GM10248 (cell line): ENCODE measurements at regions not wholly inside any gene's neighbourhood (a gene's known extent, or its start where the extent isn't known, plus 50 kb on each side); places are given as distances from the start of the nearest gene placed in this dataset.

Experiments used
- CTCF ChIA-PET: fragments of 300-600 bp; sonication (Branson Sonifier 250); formaldehyde crosslinking; extraction: SDS; loops from one replicate; lab custom pipeline; 2021; ENCODE audit warnings: antibody characterized with exemption; lab: Yijun Ruan, JAX
- POLR2A ChIA-PET: fragments of 350-650 bp; sonication (Branson Sonifier 250); formaldehyde crosslinking; extraction: SDS; loops from one replicate; lab custom pipeline; 2020; ENCODE audit warnings: antibody characterized with exemption; lab: Yijun Ruan, JAX
- DNase-seq: peaks from one replicate; pipeline ENCODE4 v3.0.0; 2012; ENCODE audit errors: extremely low spot score
- CTCF ChIP-seq: IDR thresholded peaks from 2 replicates; pipeline ENCODE4 v1.5.1; 2012; ENCODE audit warnings: mild to moderate bottlenecking, low read depth; ENCODE audit errors: extremely low read depth, missing control alignments, control extremely low read depth

GRCh38 chr6:86856379-86856778 lies 80.9 kb upstream of the HTR1E start:
- DNase-seq: no peak
- ChIA-PET CTCF (interaction anchor here (1.0 to 3.5 kb wide), 6 partner anchors 12 to 933 kb away, joined by 3 to 22 read pairs (median 4); no protein-coding TSS in a partner anchor), POLR2A (no interaction called here)
- no peak for TF ChIP-seq CTCF

- DNase-seq: no peak
- no peak for TF ChIP-seq CTCF
- POLR2A ChIA-PET: no interaction called here
- CTCF ChIA-PET: no interaction called here
Observed at GRCh38 chr6:86848986-86849385, 88.3 kb upstream of the HTR1E start.

GRCh38 chr6:86832686-86833085 lies 104.6 kb upstream of the HTR1E start:
- DNase-seq: no peak
- ChIA-PET POLR2A (no interaction called here), CTCF (no interaction called here)
- TF ChIP-seq CTCF: no peak

- POLR2A ChIA-PET: no interaction called here
- CTCF ChIA-PET: interaction anchor here (1.0 to 1.1 kb wide), 2 partner anchors 10 to 13 kb away, joined by 3 to 4 read pairs; no protein-coding TSS in a partner anchor
- TF ChIP-seq CTCF: no peak
- DNase-seq: no peak
Observed at GRCh38 chr6:86825436-86825835, 111.9 kb upstream of the HTR1E start.

- ChIA-PET CTCF (no interaction called here), POLR2A (no interaction called here)
- DNase-seq: no peak
- TF ChIP-seq CTCF: no peak
Observed at GRCh38 chr6:86822747-86823146, 114.6 kb upstream of the HTR1E start.

GRCh38 chr6:86820750-86821149 lies 116.6 kb upstream of the HTR1E start:
- CTCF ChIA-PET: no interaction called here
- TF ChIP-seq CTCF: no peak
- POLR2A ChIA-PET: no interaction called here
- DNase-seq: no peak
